Tibial artery (tissue), 4 donors: ENCODE measurements at regions not wholly inside any gene's neighbourhood (a gene's known extent, or its start where the extent isn't known, plus 50 kb on each side); places are given as distances from the start of the nearest gene placed in this dataset.

Experiments used
- DNase-seq, 2 donors: peaks; one replicate each; pipeline ENCODE4 v3.0.0-alpha.2; 2019
- H3K27ac ChIP-seq, 2 donors: fragments of 200-600 bp; sonication (generic) in 1 of 2; 1 replicate in 1 of 2; 2 replicates in 1 of 2; pipeline ENCODE4 v1.5.1; 2018 to 2019; ENCODE audit warnings: mild to moderate bottlenecking in 1 of 2
- H3K27me3 ChIP-seq, 2 donors: fragments of 200-600 bp; sonication (generic) in 1 of 2; one replicate each; pipeline versions ENCODE4 v1.5.1 to v1.6.0; 2016 to 2019
- H3K36me3 ChIP-seq, 3 donors: fragments of 200-600 bp; sonication (generic) in 2 of 3; one replicate each; pipeline ENCODE4 v1.5.1; 2016 to 2019; ENCODE audit warnings: mild to moderate bottlenecking in 2 of 3
- H3K4me1 ChIP-seq, 4 donors: fragments of 200-600 bp; sonication (generic) in 2 of 4; 1 replicate in 3 of 4; 2 replicates in 1 of 4; pipeline ENCODE4 v1.5.1; 2016 to 2019
- H3K4me3 ChIP-seq, 2 donors: fragments of 200-600 bp; sonication (generic) in 1 of 2; 1 replicate in 1 of 2; 2 replicates in 1 of 2; pipeline ENCODE4 v1.5.1; 2018 to 2019; ENCODE audit warnings: mild to moderate bottlenecking in 2 of 2
- H3K9me3 ChIP-seq, 3 donors: fragments of 200-600 bp; sonication (generic) in 1 of 3; one replicate each; pipeline ENCODE4 v1.5.1; 2016 to 2019
- intact Hi-C: fragments of 100-400 bp; cut with DNase I; formaldehyde crosslinking; loops from one replicate; pipeline ENCODE4 v1.15.0; 2023; ENCODE audit warnings: low total_unique reads
- TF ChIP-seq, protein P1 (sequence below), 2 experiments: fragments of 200-600 bp in 1 of 2; fragments of 450-650 bp in 1 of 2; IDR thresholded peaks; one replicate each; pipeline ENCODE4 v1.5.1; 2017 to 2019; ENCODE audit warnings: antibody characterized with exemption in 2 of 2, mild to moderate bottlenecking in 1 of 2, moderate library complexity in 1 of 2

DNA sequence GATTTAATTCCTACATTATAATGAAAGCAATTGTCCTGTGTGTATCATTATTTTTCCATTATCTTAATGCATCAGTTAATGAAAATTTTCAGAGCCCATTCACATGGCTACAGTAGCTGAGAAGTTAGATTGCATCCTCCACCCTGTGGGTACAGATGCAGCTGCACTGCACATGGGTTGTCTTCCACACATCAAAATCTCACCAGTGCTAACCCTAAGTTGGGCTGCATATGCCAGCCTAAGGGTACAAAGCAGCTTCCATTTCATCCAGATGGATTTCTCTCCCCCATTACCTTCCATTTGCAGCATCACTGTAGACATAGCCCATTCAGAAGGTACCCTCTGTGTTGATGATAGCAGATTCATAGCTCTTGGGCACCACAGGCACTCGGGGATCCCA, 74.7 kb upstream of the WDR11 start:
- intact Hi-C loops = no loop called here
- H3K36me3 ChIP-seq = no peaks in the 10 kb centered on the region
- no peak overlapping the region for H3K27ac ChIP-seq
- H3K4me3 ChIP-seq = no peak overlapping the region
- no peaks in the 10 kb centered on the region for H3K27me3 ChIP-seq
- no peak for DNase-seq
- TF ChIP-seq, protein P1, sequence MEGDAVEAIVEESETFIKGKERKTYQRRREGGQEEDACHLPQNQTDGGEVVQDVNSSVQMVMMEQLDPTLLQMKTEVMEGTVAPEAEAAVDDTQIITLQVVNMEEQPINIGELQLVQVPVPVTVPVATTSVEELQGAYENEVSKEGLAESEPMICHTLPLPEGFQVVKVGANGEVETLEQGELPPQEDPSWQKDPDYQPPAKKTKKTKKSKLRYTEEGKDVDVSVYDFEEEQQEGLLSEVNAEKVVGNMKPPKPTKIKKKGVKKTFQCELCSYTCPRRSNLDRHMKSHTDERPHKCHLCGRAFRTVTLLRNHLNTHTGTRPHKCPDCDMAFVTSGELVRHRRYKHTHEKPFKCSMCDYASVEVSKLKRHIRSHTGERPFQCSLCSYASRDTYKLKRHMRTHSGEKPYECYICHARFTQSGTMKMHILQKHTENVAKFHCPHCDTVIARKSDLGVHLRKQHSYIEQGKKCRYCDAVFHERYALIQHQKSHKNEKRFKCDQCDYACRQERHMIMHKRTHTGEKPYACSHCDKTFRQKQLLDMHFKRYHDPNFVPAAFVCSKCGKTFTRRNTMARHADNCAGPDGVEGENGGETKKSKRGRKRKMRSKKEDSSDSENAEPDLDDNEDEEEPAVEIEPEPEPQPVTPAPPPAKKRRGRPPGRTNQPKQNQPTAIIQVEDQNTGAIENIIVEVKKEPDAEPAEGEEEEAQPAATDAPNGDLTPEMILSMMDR (IDR thresholded peaks at IDR 0.05) = no peak
- H3K9me3 ChIP-seq = no peaks in the 10 kb centered on the region
- H3K4me1 ChIP-seq = no peaks in the 10 kb centered on the region

DNA sequence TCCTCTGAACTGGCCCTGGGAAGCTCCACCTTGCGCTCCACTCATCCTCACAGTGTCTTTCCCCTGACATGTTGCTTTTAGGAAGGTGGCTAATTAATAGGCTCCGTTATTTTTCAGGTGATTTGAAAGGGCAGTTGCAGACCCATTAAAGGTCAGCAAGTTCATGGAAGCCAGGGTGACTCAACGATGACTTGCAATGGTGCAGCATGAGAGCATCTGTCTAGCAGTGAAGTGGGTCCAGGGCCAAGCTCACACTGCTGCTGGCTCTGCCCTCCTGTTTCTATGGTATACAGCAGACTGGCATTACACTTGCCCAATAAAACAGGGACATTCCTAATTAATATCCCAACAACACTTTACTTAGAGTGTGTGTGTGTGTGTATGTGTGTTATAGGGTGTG, 68.8 kb upstream of the WDR11 start:
- Histone ChIP-seq H3K36me3 (no peaks in the 10 kb centered on the region), H3K9me3 (no peaks in the 10 kb centered on the region), H3K27ac (no peak overlapping the region), H3K27me3 (no peaks in the 10 kb centered on the region), H3K4me3 (no peak overlapping the region), H3K4me1 (no peaks in the 10 kb centered on the region)
- no peak for DNase-seq
- TF ChIP-seq, protein P1 (IDR thresholded peaks at IDR 0.05) = no peak
- intact Hi-C loops = no loop called here

DNA sequence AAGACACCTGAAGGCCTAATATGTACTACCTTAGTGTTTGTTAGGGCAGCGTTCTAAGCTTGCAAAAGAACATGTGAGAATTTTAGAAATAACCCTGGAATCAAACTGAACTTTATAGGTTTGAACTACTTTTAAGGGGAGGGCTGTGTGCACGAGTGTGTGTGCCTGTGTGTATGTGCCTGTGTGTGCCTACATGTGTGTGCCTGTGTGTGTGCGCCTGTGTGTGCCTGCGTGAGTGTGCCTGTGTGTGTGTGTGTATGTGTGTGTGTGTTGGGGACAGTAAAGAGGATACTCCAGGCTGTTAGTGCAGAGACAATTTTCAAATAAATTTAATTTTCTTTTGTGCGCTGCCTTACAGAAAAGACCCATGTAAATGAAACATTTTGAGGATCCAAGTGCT, 68.1 kb upstream of the WDR11 start:
- Histone ChIP-seq H3K36me3 (no peaks in the 10 kb centered on the region), H3K9me3 (no peaks in the 10 kb centered on the region), H3K27me3 (no peaks in the 10 kb centered on the region), H3K27ac (no peak overlapping the region), H3K4me3 (no peak overlapping the region), H3K4me1 (no peaks in the 10 kb centered on the region)
- intact Hi-C loops = no loop called here
- TF ChIP-seq, protein P1 (IDR thresholded peaks at IDR 0.05) = no peak
- DNase-seq = no peak

DNA sequence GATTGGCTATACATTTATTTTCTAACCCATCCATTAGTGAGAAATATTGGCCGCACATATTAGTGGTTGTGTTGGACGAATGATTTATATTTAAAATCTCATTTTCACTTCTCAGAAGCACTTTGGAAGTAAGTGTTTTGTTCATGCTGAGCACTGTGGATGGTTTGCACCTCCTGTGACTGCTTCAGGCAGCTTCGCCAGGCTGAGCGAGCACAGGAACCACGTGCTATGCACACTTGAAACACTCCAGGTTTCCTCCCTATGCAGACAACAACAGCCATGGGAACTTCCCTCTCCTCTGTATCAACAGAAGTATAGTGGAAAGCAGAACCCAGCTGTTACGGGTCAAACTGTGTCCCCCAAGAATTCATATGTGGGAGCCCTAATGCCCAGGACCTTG, 67.3 kb upstream of the WDR11 start:
- Histone ChIP-seq H3K9me3 (no peaks in the 10 kb centered on the region), H3K4me1 (no peaks in the 10 kb centered on the region), H3K27me3 (no peaks in the 10 kb centered on the region), H3K36me3 (no peaks in the 10 kb centered on the region), H3K4me3 (no peak overlapping the region), H3K27ac (no peak overlapping the region)
- TF ChIP-seq, protein P1 (IDR thresholded peaks at IDR 0.05) = no peak
- intact Hi-C loops = no loop called here
- no peak for DNase-seq

DNA sequence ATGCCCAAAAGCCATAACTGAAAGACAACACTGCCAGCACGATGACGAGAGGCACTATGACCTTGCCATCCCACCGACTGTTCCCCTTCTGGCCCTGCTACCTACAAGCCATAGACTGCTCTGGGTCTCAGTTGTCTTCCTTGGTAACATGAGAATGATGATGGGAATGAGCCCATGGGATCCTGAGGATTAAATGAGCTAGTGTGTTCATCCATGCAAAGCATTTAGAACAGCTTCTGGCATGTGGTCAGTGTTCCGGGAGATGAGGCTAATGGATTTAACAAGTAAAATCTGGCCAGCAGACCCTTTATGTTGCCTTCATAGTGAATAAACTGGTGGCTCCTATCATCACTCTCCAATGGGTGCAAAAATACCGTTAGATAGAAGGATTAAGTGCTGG, 62.4 kb upstream of the WDR11 start:
- TF ChIP-seq, protein P1 (IDR thresholded peaks at IDR 0.05) = no peak
- intact Hi-C loops = no loop called here
- no peak overlapping the region for H3K4me3 ChIP-seq
- no peaks in the 10 kb centered on the region for H3K9me3 ChIP-seq
- DNase-seq = no peak
- no peaks in the 10 kb centered on the region for H3K4me1 ChIP-seq
- no peak overlapping the region for H3K27ac ChIP-seq
- no peaks in the 10 kb centered on the region for H3K36me3 ChIP-seq
- H3K27me3 ChIP-seq = no peaks in the 10 kb centered on the region
